Activated naive CD4-positive, alpha-beta T cell treated with Interleukin-2 at 50 U/mL for 16 hours (primary cell): ENCODE measurements at regions not wholly inside any gene's neighbourhood (a gene's known extent, or its start where the extent isn't known, plus 50 kb on each side); places are given as distances from the start of the nearest gene placed in this dataset.

Source experiments
- DNase-seq: peaks from one replicate; pipeline ENCODE4 v3.0.0-alpha.2; 2020

DNA sequence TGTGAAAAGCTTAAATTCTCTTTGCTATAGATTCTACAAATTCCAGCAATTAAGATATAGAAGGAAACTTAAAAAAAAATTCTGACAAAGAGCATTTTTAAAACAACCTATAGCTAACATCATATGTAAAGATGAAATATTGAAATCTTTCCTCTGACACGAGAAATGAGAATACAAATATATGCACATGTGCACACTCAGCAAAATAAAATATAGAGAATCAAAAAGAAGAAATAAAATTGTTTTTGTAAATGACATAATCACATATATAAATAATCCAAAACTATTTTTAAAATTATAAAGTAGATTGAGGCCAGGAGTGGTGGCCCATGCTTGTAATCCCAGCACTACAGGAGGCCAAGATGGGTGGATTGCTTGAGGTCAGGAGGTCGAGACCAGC, 265.1 kb downstream of the IRX2 start:
- DNase-seq, result no peak

DNA sequence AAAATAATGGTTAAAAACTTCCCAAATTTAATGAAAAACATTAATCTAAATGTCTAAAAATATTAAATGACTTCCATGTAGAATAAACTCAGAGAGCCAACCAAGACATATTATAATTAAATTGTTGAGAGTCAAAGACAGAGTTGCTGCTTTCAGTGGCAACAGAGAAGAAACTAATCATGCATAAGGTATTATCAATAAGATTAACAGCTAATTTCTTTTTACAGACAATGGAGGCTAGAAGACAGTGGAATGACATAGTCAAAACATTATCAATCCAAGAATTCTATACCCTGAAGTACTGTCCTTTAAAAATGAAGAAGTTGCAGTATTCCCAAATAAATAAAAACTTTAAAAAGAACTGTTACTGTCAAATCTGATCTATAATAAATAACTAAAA, 268.7 kb downstream of the IRX2 start:
- no peak for DNase-seq

DNA sequence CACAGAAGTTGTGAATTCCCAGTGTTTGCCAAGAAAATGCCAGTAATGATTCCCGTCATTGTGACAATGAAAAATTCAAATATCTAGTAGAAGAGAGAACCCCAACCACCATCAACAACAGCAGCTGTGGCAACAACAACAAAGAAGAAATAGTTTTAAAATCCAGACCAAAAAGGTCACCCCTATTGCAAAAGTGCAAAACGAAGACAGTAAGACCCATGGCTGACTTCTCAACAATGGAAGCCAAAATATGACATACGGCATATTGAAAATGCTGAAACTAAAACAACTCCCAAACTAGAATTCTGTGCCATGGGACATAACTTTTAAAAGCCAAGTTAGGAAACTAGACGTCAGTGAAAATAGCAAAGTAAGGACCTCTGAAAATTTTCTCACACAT, 270.6 kb downstream of the IRX2 start:
- no peak for DNase-seq

DNA sequence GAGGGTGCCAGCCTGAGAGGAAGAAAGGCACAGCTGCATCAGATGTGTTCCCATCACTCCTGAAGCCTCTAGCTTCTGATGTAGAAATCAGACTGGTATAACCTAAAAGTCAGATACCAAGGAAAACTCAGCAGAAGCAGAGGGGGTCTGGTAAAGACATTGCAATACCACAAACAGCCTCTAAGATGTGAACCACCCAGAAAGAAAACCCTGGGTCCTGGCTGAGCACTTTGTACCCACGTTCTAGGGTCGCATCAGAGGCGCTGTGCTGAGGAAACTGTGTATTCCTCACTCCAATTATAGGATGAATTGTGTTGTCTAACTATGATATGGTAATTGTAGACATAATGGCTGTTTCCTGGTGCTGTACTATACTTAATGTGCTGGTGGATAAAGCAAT, 275.6 kb downstream of the IRX2 start:
- DNase-seq, result no peak

DNA sequence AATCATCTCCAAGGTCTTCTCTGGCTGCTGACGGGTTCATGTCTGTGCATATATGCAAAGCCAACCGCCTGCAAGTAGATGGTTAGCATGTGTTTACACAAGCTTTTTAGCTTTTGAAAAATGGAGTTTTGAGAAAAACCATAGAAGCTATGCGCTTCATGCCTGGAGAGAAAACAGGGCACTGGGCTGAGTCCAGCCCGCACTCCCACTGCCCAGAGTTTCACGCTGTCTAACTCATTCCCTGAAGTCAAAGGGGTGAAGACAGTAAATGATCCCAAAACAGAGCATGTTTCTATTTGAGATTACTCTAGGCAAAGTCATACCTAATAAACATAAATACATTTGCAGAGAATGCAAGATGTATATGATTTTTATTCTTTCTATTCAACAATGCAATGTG, 278.8 kb downstream of the IRX2 start:
- DNase-seq, result no peak

DNA sequence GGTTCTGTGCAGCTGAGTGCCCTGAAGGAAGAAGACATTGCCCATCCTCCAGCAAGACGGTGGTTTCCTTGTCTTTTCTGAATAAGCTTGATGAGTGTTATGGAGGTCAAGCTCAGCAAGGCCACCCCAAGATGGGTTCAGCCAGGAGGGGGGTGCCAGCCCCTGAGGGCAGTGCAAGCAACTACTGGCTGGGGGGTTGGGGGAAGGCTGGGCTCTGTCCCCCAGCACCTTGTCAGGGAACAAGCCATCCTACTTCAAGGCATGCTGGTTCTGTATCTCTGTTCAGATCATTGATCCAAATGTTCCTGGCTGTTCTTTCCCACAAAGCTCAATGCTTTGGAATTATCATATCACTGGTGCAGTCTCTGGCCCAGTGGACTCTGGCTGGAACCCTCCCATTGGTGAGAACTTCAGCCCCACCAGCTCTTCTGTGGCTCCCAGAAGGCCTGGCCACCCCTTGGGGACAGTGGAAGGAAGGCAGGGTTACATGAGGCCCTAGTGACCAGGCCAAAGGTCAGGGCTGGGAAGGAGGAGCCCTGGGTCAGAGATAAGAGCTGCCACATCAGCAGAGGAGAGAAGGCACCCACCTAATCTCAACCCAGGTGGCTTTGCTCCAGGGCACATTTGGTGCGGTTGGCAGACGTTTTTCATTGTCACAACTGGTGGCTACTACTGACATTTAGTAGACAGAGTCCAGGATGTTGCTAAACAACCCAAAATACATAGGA, 280.2 kb downstream of the IRX2 start:
- no peak for DNase-seq

DNA sequence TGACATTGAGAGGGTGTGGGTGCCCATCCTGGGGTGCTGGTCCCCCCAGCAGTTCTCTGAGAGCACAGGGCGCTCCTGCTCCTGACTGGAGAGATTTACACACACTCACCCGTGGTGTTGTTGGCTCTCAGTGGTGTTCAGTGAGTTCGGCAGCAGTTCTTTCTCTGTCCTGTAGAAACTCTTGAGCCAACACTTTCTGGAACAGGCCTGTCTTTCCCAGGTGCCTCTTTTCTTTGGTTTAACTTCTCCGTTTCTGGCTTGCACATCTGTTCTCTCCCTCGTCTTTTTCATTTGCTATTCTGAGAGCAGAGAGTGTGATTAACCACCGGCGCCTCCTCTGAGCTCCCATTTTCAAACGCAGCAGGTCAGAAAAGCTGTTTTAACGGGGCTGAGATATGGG, 284.5 kb downstream of the IRX2 start:
- DNase-seq, result no peak

DNA sequence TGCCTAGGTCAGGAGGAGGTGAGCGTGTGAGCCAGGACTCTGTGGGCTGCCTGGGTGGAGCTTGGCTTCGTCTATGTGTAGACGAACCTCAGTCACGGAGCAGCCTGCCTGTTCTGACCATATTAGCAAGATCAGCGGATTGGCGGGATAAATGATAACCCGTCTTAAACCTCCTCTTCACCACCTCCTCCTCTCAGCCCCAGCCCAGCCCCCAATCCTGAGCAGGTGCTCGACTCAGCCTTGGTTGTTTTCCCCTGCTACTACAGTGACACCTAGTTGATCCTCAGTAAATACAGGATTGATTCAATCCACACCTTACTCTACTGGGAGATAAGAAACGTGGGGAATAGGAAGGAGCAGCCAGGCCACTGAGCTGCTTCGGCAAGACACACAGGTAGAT, 286.1 kb downstream of the IRX2 start:
- DNase-seq, result no peak

DNA sequence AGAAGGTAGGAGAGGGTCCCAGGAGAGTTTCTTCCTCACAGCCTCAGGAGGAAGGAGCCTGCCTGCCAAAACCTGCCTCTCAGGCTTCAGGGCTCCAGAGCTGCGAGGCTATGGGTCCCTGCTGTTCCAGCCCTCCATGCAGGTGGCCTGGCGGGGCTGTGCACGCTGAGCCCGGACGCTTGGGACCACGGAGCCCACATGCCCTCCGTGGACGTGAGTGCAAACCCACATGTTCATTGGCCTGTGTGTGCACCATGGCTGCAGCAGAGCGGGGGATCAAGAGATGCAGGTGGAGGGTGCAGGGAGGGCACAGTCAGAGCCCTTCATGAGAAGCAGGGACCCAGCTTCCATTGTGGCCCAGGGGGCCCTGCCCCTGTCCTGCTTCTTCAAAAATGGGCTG, 287.3 kb downstream of the IRX2 start:
- no peak for DNase-seq

DNA sequence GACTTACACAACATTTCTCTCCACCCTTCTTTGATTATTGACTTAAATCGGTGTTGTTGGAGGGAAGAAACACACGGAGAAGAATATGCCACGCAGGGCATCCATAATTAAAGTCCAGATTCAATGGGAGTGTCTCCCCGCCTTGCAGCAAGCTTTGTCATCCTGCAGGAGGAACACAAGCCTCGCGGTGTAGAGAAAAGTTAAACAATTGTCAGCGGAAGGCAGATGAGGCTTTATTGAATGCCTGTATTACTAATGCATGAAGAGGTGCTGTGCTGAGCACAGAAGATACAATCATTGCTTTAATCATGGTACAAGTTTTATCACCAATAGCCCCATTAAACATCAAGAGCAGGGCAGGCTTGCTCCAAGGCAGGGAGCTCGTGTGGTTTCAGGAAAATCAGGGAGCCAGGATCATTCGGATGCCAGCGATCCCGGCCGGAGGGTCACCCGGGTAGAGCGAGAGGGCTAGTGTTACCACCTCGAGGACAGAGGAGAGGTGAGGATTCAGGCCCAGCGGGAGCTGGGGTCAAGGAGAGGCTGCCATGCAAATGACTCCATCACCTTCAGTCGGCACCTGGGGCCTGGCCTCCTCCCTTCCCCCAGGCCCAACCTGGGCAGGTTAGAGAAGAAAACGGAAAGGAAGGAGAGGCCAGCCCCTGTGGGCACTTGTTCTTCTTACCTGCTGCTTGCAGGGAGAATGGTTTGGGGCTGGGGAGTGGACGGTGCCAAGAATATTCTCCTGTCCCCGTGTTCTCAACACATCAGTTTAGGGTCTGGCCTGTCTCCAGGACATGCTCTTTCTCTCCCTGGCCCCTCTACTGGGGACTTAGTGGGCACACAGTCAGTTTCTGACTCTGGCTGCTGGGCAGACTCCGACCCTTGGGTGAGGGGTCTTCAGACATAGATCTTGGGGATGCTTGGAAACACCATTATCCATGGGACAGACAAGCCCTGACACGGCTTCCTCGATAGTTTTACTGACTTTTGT, 289.5 kb downstream of the IRX2 start:
- no peak for DNase-seq

DNA sequence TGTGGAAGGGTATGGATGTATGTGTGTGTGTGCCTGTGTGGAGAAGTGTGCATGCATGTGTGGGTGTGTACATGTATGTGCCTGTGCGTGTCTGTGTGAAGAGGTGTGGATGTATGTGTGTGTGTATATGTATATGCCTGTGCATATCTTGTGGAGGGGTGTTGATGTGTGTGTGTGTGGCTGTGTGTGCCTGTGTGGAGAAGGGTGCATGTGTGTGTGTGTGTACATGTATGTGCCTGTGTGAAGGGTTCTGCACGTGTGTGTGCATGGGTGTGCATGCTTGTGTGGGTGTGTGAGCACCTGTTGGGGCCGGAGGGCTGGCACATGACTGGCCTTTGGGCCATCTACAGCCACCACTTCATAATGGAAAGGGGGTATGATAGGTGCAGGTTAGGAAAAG, 291.4 kb downstream of the IRX2 start:
- no peak for DNase-seq

DNA sequence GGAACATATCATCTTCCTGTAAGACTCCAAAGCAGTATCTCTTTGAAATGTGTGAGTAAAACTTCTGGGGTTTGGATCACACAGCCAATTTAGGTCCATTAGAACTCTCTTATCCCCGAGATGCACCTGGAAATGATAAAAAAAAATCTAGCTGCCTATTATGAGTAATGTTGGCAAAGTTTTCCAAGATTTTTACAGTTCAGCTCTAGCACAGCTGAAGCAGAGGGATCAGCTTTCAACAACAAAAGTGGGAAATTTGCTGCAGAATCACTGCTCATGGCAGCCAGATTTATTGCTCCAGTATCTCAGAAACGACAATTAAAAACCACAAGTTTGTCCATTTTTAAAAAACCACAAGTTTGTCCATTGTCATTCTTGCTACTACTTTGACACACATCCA, 292.2 kb downstream of the IRX2 start:
- no peak for DNase-seq

DNA sequence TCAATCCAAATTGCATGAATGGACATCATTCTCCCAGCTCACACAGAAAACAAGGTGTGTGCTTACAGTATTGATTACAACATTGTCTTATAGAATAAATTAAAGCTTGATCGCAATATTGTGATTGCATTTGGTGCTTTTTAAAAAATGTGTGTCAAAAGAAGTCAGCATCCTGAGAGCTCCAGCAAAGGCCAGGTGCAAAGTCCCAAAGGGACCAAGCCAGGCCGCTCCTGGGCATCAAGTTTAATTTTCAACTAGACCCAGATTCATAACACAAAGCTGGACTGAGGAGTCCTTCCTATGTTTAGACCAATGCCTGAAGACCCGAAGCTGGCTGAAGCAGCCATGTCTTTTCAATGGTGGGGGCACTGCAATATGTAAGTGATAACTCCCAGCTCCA, 295.6 kb downstream of the IRX2 start:
- DNase-seq, result no peak

DNA sequence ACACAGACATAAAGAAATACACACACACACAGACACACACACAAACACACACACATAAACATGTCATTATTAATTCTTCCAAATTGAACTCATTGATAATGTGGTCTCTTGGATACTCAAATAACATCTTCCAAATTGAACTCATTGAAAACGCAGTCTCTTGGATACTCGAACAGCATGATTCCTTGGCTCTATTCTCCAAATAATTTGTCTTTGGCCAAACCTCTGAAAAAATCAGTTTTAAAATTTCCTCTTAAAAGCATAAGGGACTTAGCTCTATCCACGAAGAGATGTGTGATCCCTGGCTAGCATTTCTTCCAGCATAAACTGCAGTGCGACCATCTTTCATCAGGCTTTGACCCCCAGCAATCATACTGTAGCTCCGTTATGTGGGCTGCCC, 296.6 kb downstream of the IRX2 start:
- no peak for DNase-seq

DNA sequence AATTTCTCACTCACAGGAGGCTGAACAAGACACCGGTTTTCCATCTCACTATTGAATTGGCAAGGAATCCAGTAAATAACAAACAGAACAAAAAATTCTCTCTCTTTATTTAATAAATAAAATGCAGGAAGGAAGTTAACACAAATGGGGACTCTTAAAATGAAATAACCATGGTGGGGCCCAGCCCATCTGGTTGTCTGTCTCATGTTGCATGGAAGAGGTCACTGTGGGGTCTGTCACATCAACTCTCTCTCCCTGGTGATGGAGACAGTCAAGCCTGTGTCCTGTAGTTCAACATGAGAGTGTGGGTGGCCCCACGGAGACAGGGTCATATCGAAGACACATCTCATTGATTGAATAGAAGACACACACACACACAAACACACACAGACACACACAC, 297.7 kb downstream of the IRX2 start:
- DNase-seq, result no peak

DNA sequence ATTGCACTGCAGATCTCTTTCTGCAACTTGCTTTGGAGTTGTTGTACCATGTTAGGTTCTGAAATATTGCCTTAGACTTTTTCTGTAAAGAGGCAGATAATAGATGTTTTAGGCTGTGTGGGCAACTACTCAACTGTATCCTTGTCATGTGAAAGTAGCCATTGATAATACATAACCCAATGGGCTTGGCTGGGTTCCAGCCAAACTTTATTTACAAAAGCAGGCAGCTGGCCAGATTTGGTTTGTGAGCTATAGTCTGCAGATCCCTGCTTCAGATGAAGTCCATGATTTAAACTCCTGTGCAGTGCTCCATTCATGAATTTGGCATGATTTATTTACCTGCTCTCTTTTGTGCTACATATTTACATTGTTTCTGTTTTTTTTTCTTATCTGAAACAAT, 300.4 kb downstream of the IRX2 start:
- DNase-seq, result no peak

DNA sequence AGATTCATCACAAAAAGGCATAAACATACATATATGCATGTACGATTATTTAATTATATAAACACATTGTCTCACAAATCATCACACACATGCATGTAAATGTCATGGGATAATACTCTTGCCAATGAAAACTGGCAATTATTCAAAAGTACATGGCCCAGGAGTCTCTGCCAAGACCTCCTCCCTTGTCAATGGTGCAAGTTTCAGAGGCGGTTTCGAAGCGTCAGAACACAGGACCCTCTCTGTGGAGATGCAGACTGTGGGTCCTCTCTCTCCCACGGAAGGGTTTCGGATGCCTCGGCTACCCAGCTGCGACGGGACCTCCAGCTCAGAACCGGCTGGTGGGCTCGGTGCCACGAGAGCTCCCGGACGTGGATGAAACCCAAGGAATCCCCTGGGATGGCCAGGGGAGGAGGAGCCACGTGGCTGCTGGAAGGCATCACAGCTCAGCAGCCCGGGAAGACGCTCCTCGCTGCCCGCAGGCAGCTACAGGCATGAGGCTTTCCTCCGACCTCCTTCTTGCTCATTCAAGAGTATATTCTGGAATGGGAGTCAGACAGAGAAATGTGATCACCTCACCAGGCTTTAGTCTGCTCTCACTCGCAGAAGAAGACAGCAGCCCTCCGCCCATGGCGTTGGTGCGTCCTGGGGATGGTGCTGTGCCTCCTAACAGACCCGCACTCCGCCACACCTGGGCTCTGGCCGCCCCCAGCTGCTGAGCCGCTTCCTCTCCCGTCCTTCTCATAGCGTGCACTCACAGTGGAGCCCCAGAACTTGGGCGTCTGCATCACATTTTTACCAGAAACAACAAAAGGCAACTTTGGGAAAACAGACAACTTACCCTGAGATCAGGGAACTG, 308.8 kb downstream of the IRX2 start:
- DNase-seq, result no peak

DNA sequence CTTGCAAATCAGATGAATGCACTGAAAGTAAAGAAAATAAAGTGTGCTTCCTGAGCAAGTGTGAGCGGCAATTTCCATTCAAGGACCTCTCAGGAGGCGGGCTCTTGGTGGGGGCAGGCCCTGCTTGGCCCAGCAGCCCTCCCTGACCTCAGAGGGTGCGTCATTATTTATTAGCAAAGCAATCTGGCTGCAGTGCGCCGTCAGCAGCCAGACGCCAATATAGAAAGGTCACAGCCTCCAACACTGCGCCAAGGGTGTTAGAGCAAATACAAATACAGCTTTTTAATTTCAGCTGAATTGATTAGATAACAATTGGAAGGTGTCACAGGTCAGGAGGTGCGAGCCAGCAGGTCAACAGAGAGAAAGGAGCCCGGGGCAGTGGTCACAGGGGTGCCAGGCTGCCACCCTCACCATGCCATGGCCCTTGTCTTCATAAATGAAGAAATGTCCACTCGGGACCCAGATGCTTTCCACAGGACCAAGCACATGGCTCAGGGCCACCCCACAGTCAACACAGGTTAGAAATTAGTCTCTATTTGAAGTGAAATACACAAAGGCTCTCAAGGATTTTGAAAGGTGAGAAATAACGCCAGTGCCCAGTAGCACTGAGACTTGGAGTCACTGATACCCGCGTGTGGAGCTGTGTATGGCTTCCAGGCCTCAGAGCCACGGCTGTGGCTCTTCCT, 309.8 kb downstream of the IRX2 start:
- DNase-seq, result no peak

DNA sequence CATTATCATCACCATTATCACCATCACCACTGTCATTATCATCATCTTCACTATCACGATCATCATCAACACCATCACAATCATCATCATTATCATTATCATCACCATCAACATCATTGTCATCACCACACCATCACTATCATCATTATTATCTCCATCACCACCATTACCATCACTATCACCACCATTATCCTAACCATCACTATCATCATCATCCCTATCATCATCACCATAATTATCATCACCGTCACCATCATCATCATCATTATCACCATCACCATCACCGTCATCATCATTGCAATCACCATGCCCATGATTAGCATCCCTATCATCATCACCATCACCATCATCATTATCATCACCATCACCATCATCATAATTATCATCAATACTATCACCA, 311.9 kb downstream of the IRX2 start:
- DNase-seq, result no peak

DNA sequence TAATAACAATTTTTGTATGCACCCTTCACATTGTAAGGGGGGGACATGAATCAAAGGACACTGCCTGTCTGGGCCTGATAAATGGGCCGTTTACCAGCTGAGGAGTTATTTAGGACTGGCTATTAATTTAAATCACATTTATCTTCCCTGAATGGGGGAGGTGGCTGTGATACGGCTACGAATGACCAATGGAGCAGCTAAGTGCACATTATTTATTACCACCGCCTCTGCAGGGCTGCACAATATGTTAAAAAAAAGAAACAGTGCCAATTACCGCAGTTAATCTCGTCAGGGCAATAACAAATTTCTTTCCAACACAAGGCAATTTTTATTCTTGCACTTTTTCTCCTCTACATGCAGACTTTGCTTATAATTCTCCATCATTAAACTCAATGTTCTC, 318.4 kb downstream of the IRX2 start:
- no peak for DNase-seq

DNA sequence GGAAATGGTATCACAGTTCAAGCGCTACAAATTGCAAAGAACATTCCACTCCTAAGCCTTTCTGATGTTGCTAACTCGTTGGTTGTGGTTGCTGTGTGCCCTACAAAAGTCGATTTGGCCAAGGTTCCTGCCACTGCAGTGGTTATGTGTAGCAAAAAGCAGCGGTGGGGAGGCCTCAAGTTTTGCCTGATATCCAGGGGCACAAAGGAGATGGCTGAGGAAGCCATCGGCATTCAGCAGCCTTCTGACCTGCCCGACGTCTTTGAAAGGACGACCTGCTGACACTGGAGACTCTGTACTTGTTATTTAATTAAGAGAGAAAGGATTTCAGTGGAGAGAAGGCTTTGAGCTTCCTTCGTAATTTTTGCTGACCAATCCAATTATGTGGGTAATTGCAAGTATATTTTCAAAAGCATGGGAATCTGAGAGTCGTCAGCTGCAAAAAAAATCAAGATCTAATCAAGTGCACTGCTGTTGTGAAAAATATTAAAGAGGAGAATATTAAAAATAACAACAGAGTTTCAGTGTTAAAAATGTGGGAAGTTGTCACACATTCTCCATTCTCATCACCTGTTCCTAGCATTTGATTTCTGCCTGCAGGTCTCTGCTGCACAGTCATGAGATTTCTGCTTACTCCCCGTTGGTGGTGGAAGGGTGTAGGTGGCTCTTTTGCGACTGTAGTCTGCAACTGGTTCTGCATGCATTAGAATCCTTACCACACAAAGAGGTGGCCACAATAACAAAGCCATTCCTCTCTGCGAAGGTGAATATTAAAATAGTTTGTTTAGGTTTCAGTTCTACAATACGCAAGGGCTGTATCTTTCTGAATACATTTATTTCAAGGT, 319.2 kb downstream of the IRX2 start:
- no peak for DNase-seq

DNA sequence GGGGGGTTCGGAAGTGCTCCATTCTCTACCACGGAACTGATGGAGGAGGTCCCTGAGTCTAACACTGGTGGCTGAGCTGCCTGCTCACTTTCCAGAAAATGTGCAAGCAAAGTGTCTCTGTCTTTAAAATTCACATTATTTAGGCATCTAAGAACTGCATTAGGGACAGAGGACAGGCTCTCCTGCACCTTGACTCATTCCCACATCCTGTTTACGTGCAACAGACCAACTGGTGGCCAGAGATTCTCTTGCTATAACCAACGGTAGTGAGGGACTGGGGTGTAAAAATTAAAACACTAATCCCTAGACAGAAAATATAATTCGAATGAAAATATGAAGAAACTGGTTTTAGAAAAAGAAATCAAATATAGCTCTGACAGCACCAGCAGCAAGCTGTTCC, 320.9 kb downstream of the IRX2 start:
- DNase-seq, result no peak
